Smooth muscle cell (in vitro differentiated cells): ENCODE measurements at regions not wholly inside any gene's neighbourhood (a gene's known extent, or its start where the extent isn't known, plus 50 kb on each side); places are given as distances from the start of the nearest gene placed in this dataset.

ENCODE experiments used
- DNase-seq: peaks from one replicate; lab custom pipeline; 2025; ENCODE audit not compliant: unreplicated experiment; lab: John Stamatoyannopoulos, UW
- H2AFZ ChIP-seq: fragments of 200-600 bp; sonication (generic); 2 replicates; pipeline ENCODE4 v1.6.0; 2016; ENCODE audit warnings: antibody characterized with exemption, low read depth, mild to moderate bottlenecking
- H3F3A ChIP-seq: fragments of 200-600 bp; sonication (generic); 2 replicates; pipeline ENCODE4 v1.6.0; 2017; ENCODE audit warnings: antibody characterized with exemption, low read depth
- H3K27ac ChIP-seq: fragments of 200-600 bp; sonication (generic); 2 replicates; pipeline ENCODE4 v1.5.1; 2016; ENCODE audit warnings: low read depth, mild to moderate bottlenecking
- H3K27me3 ChIP-seq: fragments of 200-600 bp; sonication (generic); 2 replicates; pipeline ENCODE4 v1.6.1; 2016; ENCODE audit warnings: low read depth, mild to moderate bottlenecking
- H3K36me3 ChIP-seq: fragments of 200-600 bp; sonication (generic); 2 replicates; pipeline ENCODE4 v1.5.1; 2016; ENCODE audit warnings: low read depth
- H3K4me1 ChIP-seq: fragments of 200-600 bp; sonication (generic); 2 replicates; pipeline ENCODE4 v1.5.1; 2016; ENCODE audit warnings: low read depth
- H3K4me2 ChIP-seq: fragments of 200-600 bp; sonication (generic); 2 replicates; pipeline ENCODE4 v1.6.0; 2016; ENCODE audit warnings: mild to moderate bottlenecking
- H3K4me3 ChIP-seq: fragments of 200-600 bp; sonication (generic); 2 replicates; pipeline ENCODE4 v1.5.1; 2016; ENCODE audit warnings: mild to moderate bottlenecking
- H3K79me2 ChIP-seq: fragments of 200-600 bp; sonication (generic); 2 replicates; pipeline ENCODE4 v1.6.0; 2016; ENCODE audit warnings: low read depth, mild to moderate bottlenecking
- H3K9ac ChIP-seq: fragments of 200-600 bp; sonication (generic); 2 replicates; pipeline ENCODE4 v1.6.0; 2016; ENCODE audit warnings: low read depth
- H3K9me3 ChIP-seq: fragments of 200-600 bp; sonication (generic); replicated peaks from 2 replicates; pipeline ENCODE4 v1.5.1; 2016; ENCODE audit warnings: low read depth
- H4K20me1 ChIP-seq: fragments of 200-600 bp; sonication (generic); 2 replicates; pipeline ENCODE4 v1.6.0; 2016; ENCODE audit warnings: low read depth
- WGBS: methylation state at CpG from one replicate; pipeline ENCODE4 v1.1.7; 2016; ENCODE audit warnings: low lambda C conversion rate; 5-methylcytosine and 5-hydroxymethylcytosine counted together
- TF ChIP-seq, protein P1 (sequence below): fragments of 200-600 bp; sonication (generic); IDR thresholded peaks from 2 replicates; pipeline ENCODE4 v1.5.1; 2017; ENCODE audit warnings: borderline replicate concordance, mild to moderate bottlenecking, antibody characterized with exemption; ENCODE audit not compliant: insufficient read depth, poor library complexity, severe bottlenecking

DNA sequence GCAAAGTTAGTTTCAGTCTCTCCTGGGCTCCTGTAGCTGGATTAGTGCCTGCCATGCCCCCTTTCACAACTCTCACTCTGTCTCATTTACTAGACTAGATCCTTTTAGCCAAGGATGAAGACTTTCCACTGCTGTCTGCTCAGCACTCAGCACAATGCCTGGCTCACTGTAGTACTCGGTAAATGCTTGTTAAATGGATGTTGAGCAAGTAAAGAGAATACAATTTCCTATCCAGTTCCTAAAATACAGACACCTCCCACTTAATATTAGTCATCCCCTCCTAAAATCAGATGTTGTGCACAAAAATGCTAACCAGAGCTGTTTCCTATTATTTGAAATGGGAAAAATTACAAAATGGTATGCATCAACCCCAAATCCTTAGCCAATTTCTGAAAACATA is 195.8 kb downstream of the SREK1 start:
- Histone ChIP-seq H3K36me3 (no peaks in the 10 kb centered on the region), H3K27me3 (no peaks in the 10 kb centered on the region), H2AFZ (no peak overlapping the region), H4K20me1 (no peaks in the 10 kb centered on the region), H3F3A (peaks cover 3% of the 10 kb centered on the region), H3K9me3 (no peaks in the 10 kb centered on the region), H3K4me2 (no peak overlapping the region), H3K4me1 (peaks cover 15% of the 10 kb centered on the region), H3K27ac (no peak overlapping the region), H3K79me2 (no peaks in the 10 kb centered on the region), H3K4me3 (no peak overlapping the region), H3K9ac (no peak overlapping the region)
- TF ChIP-seq, protein P1, sequence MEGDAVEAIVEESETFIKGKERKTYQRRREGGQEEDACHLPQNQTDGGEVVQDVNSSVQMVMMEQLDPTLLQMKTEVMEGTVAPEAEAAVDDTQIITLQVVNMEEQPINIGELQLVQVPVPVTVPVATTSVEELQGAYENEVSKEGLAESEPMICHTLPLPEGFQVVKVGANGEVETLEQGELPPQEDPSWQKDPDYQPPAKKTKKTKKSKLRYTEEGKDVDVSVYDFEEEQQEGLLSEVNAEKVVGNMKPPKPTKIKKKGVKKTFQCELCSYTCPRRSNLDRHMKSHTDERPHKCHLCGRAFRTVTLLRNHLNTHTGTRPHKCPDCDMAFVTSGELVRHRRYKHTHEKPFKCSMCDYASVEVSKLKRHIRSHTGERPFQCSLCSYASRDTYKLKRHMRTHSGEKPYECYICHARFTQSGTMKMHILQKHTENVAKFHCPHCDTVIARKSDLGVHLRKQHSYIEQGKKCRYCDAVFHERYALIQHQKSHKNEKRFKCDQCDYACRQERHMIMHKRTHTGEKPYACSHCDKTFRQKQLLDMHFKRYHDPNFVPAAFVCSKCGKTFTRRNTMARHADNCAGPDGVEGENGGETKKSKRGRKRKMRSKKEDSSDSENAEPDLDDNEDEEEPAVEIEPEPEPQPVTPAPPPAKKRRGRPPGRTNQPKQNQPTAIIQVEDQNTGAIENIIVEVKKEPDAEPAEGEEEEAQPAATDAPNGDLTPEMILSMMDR, result no peak
- no peak for DNase-seq
- 46% methylated on average over 1 of the region's 1 CpG for WGBS

DNA sequence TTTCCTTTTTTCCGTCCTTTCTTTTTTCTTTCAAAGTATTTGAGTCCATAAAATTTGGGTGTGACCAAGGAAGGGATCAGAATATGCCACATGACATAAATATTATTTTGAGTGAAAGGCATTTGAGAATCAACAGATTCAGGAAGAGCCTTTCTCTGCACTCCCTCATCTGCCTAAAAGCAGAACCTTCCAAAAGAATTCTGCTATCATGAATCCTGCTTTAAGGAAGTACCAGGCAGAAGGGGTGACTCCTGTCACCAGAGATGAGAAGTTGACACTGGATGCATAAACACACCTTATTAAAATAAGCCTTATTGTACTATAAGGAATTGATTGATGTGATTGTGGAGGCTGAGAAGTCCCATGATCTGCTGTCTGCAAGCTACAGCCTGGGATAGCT is 196.7 kb downstream of the SREK1 start:
- 87% methylated on average over 1 of the region's 1 CpG for WGBS
- H3K27me3 ChIP-seq, result no peaks in the 10 kb centered on the region
- TF ChIP-seq, protein P1, result no peak
- no peaks in the 10 kb centered on the region for H3K36me3 ChIP-seq
- no peaks in the 10 kb centered on the region for H4K20me1 ChIP-seq
- DNase-seq, result no peak
- peaks cover 15% of the 10 kb centered on the region for H3K4me1 ChIP-seq
- H3K27ac ChIP-seq, result no peak overlapping the region
- no peak overlapping the region for H3K9ac ChIP-seq
- H3K9me3 ChIP-seq, result no peaks in the 10 kb centered on the region
- no peak overlapping the region for H3K4me2 ChIP-seq
- no peak overlapping the region for H2AFZ ChIP-seq
- no peak overlapping the region for H3K4me3 ChIP-seq
- no peaks in the 10 kb centered on the region for H3K79me2 ChIP-seq
- peaks cover 3% of the 10 kb centered on the region for H3F3A ChIP-seq

DNA sequence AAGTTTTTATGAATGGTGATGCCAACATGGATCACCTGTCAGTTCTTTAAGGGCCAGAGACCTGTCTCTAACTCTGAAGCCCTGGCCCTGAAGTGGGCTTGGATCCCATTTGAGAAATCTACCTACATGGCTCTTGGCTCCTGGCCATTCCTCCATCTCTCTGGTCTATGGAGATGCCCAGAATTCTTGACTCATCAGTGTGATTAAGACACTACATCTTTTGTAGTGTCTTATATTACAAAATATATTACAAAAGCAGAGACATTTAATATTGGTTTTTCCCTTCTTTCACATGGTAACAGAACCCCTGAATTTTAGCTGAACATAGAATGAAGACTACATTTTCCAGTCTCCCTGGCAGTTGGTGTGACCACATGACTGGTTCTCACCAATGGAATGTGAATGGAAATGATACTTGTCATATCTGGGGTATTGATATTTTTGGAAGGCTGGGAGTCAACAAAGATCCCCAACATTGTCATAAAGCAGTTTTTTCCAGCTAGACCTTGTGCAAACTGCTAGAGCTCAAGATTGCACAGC is 198.3 kb downstream of the SREK1 start:
- Histone ChIP-seq H3K27ac (no peak overlapping the region), H3K4me1 (peaks cover 13% of the 10 kb centered on the region), H2AFZ (no peak overlapping the region), H3K79me2 (no peaks in the 10 kb centered on the region), H3K9me3 (no peaks in the 10 kb centered on the region), H3K27me3 (no peaks in the 10 kb centered on the region), H3K4me2 (no peak overlapping the region), H3K4me3 (no peak overlapping the region), H3K36me3 (no peaks in the 10 kb centered on the region), H3K9ac (no peak overlapping the region), H3F3A (peaks cover 3% of the 10 kb centered on the region), H4K20me1 (no peaks in the 10 kb centered on the region)
- no peak for DNase-seq
- TF ChIP-seq, protein P1, result no peak

DNA sequence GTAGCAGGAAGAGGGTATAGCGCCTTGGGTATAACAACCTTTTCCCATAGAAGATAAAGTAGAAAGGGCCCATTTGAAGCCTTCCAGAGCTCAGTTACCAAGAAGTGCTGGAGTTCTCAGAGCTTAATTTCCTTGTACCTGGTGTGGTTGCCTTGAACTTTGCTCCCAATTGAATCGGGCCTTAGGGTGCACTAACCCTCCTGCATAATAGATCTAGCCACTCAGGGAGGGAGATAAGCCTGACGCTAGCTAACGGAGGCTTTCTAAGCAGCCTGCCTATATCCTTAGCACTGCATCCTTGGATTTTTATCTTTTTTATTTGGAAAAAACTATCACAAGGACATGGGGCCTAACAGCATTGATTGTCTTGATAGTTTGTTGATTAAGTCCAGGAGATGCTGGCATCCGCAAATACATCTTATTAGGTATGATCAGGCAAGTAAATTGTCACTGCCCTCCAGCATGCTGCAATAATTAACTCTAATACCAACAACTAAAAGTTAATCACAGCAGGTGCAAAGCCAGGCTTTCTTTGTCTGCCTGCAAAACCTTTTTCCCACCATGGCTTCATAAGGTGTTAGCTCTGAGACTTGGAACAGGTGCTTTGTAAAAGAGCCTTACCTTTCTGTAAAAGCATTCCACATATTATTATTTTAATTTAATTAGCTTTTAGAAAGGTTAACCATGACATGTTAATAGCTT is 199.4 kb downstream of the SREK1 start:
- Histone ChIP-seq H3K4me3 (no peak overlapping the region), H3K9me3 (no peaks in the 10 kb centered on the region), H3K4me1 (peaks cover 3% of the 10 kb centered on the region), H3F3A (peaks cover 3% of the 10 kb centered on the region), H3K79me2 (no peaks in the 10 kb centered on the region), H3K36me3 (no peaks in the 10 kb centered on the region), H3K27ac (no peak overlapping the region), H3K9ac (no peak overlapping the region), H4K20me1 (no peaks in the 10 kb centered on the region), H3K4me2 (no peak overlapping the region), H3K27me3 (no peaks in the 10 kb centered on the region), H2AFZ (no peak overlapping the region)
- 85% methylated on average over 5 of the region's 5 CpGs for WGBS
- TF ChIP-seq, protein P1, result no peak
- DNase-seq, result no peak
